HG03354 (cell line): ENCODE measurements at regions not wholly inside any gene's neighbourhood (a gene's known extent, or its start where the extent isn't known, plus 50 kb on each side); places are given as distances from the start of the nearest gene placed in this dataset.

Source experiments
- ATAC-seq: cut with Tn5 transposase; IDR thresholded peaks from one replicate; pipeline ENCODE4 v1.9.1; 2021; ENCODE audit warnings: mild to moderate bottlenecking; ENCODE audit not compliant: unreplicated experiment, poor library complexity, severe bottlenecking

DNA sequence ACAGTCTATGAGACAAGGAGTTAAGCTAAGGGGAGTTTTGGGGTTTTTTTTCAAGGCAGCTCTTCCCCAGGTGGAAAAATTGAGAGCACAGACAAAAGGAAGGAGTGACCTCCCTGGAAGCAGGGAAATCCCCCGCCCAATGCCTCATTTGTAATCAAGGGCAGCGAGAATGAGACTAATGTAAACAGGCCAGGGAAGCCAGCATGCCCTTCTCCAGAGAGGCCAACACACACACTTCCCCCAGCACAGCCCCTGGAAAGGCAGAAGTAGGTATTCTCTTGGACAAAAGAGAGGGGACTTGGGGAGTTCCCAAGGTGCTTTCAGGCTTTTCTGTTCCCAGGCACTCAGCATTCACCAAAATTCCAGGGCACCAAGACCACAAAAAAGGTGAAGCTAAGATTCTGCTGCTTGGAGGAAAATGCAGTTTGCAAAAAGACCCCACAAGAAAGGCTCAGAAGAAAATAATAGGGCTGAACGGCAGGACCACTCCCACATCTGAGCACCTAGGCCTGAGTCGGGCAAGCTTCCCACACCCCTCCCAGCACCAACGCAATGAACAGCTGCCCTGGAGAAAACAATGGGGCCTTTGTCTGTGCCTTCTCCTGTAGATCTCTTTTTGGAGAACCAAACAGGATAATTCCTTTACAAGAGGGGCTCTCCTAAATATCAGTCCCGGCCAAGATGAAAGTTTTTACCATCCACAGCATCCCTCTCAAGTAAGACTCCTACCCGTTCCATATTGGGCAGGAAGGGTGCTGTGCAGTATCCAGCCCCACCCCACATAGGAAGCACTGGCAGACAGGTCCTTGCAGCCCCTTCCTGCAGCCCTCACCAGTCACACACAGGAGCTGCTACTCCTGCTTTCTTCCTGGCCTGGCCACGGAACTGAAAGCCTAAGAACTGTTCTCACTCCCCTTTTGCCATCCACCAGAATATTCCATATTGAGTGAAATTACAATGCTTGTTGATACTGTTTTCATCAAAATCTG is 70.7 kb upstream of the AKIP1 start:
- no peak for ATAC-seq

DNA sequence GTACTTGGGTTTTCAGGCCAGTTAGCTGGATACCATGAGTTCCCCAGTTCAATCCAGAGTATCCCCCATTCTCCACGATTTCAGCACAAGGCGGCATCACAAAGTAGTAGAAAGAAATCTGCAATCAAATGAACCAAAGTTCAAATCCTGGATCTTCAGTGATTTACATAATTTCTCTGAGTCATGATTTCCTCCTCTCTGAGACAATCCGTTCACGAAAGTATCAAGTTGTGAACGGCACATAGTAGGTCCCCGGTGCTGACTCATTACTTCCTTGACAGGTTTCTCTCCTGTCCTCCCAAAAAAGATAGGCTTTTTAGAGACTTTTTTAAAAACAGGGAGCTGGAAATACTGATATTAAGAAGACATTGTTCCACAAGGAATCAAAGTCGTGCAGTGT is 69.1 kb upstream of the AKIP1 start:
- no peak for ATAC-seq

DNA sequence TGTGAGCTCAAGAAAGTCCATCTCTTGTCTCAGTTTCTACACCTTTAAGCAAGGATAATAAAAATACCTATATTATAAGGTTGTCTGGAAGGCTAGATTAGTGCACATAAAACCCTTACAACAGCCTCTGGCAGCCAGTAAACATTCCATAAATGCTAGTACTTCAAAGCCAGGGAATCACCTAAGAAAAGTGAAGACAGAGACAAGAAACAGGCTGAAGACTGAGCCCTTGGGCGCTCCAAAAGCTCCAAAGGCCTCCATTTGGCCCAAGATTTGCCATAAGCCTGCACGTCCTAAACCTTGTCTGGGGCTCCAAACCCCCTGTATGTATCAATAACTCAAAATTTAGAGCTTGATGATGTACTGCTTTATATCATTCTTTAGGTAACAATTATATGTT is 52.2 kb upstream of the AKIP1 start:
- no peak for ATAC-seq
